ENCODE measurements at regions not wholly inside any gene's neighbourhood (a gene's known extent, or its start where the extent isn't known, plus 50 kb on each side); places are given as distances from the start of the nearest gene placed in this dataset.

DNA sequence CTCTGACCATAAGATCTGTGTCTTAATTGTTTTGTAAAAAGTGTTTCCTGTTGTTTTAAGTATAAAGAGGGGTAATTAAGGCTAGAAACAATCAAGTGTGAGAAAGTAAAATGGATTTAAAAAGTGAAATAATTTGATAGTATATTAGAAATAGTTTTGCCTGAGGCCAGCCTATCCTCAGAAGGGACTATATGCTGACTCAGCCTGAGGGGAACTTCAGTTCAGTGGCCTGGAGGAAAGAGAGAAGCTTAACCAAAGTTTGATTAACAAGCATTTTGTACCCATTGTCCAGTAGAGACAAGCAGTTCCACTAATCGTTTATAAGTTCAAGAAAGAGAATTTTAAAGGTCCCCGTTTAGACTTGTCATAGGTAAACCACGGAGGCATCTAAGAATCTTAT is 1793.2 kb upstream of the PRR20A start:
- ATAC-seq (ENCODE audit: low read depth): no peak
- H3K27ac ChIP-seq (ENCODE audit: low read length in 2 of 2): no peak overlapping the region
- DNase-seq: no peak
- H2AFZ ChIP-seq (ENCODE audit: insufficient read depth, low read depth, low read length, poor library complexity, severe bottlenecking): no peak overlapping the region
- no peak overlapping the region for H3K27ac Mint-ChIP-seq
- H3K27me3 ChIP-seq (replicated peaks in 1 of 4; ENCODE audit: control extremely low read depth in 1 of 4, control insufficient read depth in 3 of 4, insufficient read depth in 4 of 4, low read length in 3 of 4): no peaks in the 10 kb centered on the region
- no peak overlapping the region for H3K4me2 ChIP-seq (replicated peaks; ENCODE audit: low read depth, low read length, poor library complexity, severe bottlenecking)
- no peaks in the 10 kb centered on the region for H3K36me3 ChIP-seq (replicated peaks in 1 of 2; ENCODE audit: control extremely low read depth in 1 of 2, control insufficient read depth in 1 of 2, extremely low read depth in 1 of 2, insufficient read depth in 2 of 2, low read length in 1 of 2)
- no peak overlapping the region for H3K4me3 ChIP-seq (ENCODE audit: control extremely low read depth in 1 of 5, extremely low read depth in 1 of 5, insufficient read depth in 1 of 5, low read depth in 2 of 5, low read length in 4 of 5)
- no peaks in the 10 kb centered on the region for H3K4me1 Mint-ChIP-seq
- CTCF ChIA-PET: no interaction called here
- peaks cover 2% of the 10 kb centered on the region for H3K9me3 Mint-ChIP-seq (ENCODE audit: insufficient read depth)
- WGBS (ENCODE audit: insufficient coverage): 92% methylated on average over 3 of the region's 3 CpGs
- H3K79me2 ChIP-seq (ENCODE audit: control insufficient read depth, insufficient read depth, low read length): no peaks in the 10 kb centered on the region
- no peak overlapping the region for H3K4me3 Mint-ChIP-seq
- H4K20me1 ChIP-seq (ENCODE audit: control insufficient read depth, insufficient read depth, low read length, poor library complexity, severe bottlenecking): no peaks in the 10 kb centered on the region
- H3K9me3 ChIP-seq (ENCODE audit: control extremely low read depth in 1 of 3, control insufficient read depth in 2 of 3, insufficient read depth in 1 of 3, low read length in 2 of 3): no peaks in the 10 kb centered on the region
- TF ChIP-seq, protein P1, sequence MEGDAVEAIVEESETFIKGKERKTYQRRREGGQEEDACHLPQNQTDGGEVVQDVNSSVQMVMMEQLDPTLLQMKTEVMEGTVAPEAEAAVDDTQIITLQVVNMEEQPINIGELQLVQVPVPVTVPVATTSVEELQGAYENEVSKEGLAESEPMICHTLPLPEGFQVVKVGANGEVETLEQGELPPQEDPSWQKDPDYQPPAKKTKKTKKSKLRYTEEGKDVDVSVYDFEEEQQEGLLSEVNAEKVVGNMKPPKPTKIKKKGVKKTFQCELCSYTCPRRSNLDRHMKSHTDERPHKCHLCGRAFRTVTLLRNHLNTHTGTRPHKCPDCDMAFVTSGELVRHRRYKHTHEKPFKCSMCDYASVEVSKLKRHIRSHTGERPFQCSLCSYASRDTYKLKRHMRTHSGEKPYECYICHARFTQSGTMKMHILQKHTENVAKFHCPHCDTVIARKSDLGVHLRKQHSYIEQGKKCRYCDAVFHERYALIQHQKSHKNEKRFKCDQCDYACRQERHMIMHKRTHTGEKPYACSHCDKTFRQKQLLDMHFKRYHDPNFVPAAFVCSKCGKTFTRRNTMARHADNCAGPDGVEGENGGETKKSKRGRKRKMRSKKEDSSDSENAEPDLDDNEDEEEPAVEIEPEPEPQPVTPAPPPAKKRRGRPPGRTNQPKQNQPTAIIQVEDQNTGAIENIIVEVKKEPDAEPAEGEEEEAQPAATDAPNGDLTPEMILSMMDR (IDR thresholded peaks at IDR 0.05): no peak
- no peak for TF ChIP-seq EZH2 (IDR thresholded peaks at IDR 0.05; ENCODE audit: borderline replicate concordance, insufficient read depth, low read depth, low read length, poor library complexity, severe bottlenecking)
- H3K4me1 ChIP-seq (ENCODE audit: control insufficient read depth in 2 of 2, insufficient read depth in 2 of 2, low read length in 2 of 2): no peaks in the 10 kb centered on the region
- intact Hi-C loops (cut with micrococcal nuclease): no loop called here
- no peak overlapping the region for H3K9ac ChIP-seq (ENCODE audit: low read length)
- POLR2A ChIA-PET: no interaction called here
- no peaks in the 10 kb centered on the region for H3K27me3 Mint-ChIP-seq

DNA sequence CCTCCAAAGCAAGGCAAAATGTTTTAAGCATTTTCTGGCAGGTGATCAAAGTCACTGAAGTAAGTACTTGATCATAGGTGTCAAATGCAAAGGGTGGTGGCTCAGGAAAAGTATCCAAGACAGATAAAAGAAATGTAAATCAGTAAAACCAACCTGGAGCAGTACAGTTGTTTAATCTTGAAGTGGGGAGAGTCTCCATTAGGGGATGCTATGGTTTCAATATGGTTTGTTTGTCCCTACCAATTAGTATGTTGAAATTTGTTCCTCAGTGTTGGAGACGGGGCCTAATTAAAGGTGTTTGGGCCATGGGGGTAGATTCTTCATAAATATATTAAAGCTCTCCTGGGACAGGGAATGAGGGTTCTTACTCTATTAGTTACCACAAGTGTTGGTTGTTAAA is 1781.7 kb upstream of the PRR20A start:
- Histone ChIP-seq H3K27ac (ENCODE audit: low read length in 2 of 2) (no peak overlapping the region), H3K4me3 (ENCODE audit: control extremely low read depth in 1 of 5, extremely low read depth in 1 of 5, insufficient read depth in 1 of 5, low read depth in 2 of 5, low read length in 4 of 5) (no peak overlapping the region), H3K9me3 (ENCODE audit: control extremely low read depth in 1 of 3, control insufficient read depth in 2 of 3, insufficient read depth in 1 of 3, low read length in 2 of 3) (no peaks in the 10 kb centered on the region), H3K36me3 (replicated peaks in 1 of 2; ENCODE audit: control extremely low read depth in 1 of 2, control insufficient read depth in 1 of 2, extremely low read depth in 1 of 2, insufficient read depth in 2 of 2, low read length in 1 of 2) (no peaks in the 10 kb centered on the region), H3K9ac (ENCODE audit: low read length) (no peak overlapping the region), H3K4me1 (ENCODE audit: control insufficient read depth in 2 of 2, insufficient read depth in 2 of 2, low read length in 2 of 2) (no peaks in the 10 kb centered on the region), H4K20me1 (ENCODE audit: control insufficient read depth, insufficient read depth, low read length, poor library complexity, severe bottlenecking) (no peaks in the 10 kb centered on the region), H2AFZ (ENCODE audit: insufficient read depth, low read depth, low read length, poor library complexity, severe bottlenecking) (no peak overlapping the region), H3K4me2 (replicated peaks; ENCODE audit: low read depth, low read length, poor library complexity, severe bottlenecking) (no peak overlapping the region), H3K27me3 (replicated peaks in 1 of 4; ENCODE audit: control extremely low read depth in 1 of 4, control insufficient read depth in 3 of 4, insufficient read depth in 4 of 4, low read length in 3 of 4) (no peaks in the 10 kb centered on the region), H3K79me2 (ENCODE audit: control insufficient read depth, insufficient read depth, low read length) (no peaks in the 10 kb centered on the region)
- Mint-ChIP-seq H3K4me1 (no peaks in the 10 kb centered on the region), H3K27me3 (no peaks in the 10 kb centered on the region), H3K4me3 (no peak overlapping the region), H3K27ac (no peak overlapping the region), H3K9me3 (ENCODE audit: insufficient read depth) (peaks cover 4% of the 10 kb centered on the region)
- DNase-seq (no peak), ATAC-seq (ENCODE audit: low read depth) (no peak)
- no peak for TF ChIP-seq EZH2 (IDR thresholded peaks at IDR 0.05; ENCODE audit: borderline replicate concordance, insufficient read depth, low read depth, low read length, poor library complexity, severe bottlenecking)
- TF ChIP-seq, protein P1 (IDR thresholded peaks at IDR 0.05): no peak
- ChIA-PET CTCF (no interaction called here), POLR2A (no interaction called here)
- WGBS (ENCODE audit: insufficient coverage): no CpG with 5 or more reads among the region's 1 CpG
- intact Hi-C loops (cut with micrococcal nuclease): no loop called here

Data from B cell (primary cell).